T47D (cell line): ENCODE measurements at regions not wholly inside any gene's neighbourhood (a gene's known extent, or its start where the extent isn't known, plus 50 kb on each side); places are given as distances from the start of the nearest gene placed in this dataset.

Experiments used
- DNase-seq, 2 experiments: peaks; one replicate each; pipeline versions ENCODE4 v3.0.0 to v3.0.0-alpha.2; 2011 to 2012; ENCODE audit warnings: low read depth in 1 of 2, low spot score in 1 of 2
- JUND ChIP-seq: IDR thresholded peaks from 2 replicates; pipeline ENCODE4 v1.6.1; 2012; ENCODE audit warnings: low read depth
- in situ Hi-C: cut with HindIII; loops from 2 replicates; pipeline ENCODE4 v1.10.0; 2016; ENCODE audit warnings: low sequenced_read_pairs, low pct_unique_long_range_greater_than_20kb

DNA sequence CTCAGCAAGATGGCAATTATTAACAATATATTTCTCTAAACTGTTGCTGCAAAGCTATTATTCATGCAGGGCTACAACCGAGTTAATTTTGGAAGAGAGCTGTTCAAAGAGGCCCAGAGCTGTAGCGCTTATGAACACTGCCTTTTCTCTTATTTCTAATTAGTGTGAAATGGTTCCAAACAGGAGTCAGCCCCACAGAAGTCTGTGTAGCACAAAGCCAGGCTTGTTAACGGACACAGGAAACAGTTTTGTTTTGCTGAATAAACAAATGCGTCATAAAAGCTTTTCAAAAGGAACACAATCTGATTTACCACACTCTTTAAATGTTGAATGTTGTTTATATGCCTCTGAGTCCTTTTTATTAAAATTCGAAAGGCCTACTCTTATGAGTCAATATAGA lies 396.5 kb downstream of the ANXA1 start:
- no peak for TF ChIP-seq JUND
- peak in 1 of 2 experiments; percentile 5 for DNase-seq

GRCh38 chr9:73549991-73550390 lies 398.3 kb downstream of the ANXA1 start:
- no peak for TF ChIP-seq JUND
- no peak for DNase-seq
- in situ Hi-C loops, result no loop called here

More for the DNA sequence above, 396.5 kb downstream of the ANXA1 start:
- in situ Hi-C loops, result no loop called here

- in situ Hi-C loops, result no loop called here
- DNase-seq, result no peak
- TF ChIP-seq JUND, result no peak
Observed at GRCh38 chr9:73553295-73553694, 401.6 kb downstream of the ANXA1 start.

DNA sequence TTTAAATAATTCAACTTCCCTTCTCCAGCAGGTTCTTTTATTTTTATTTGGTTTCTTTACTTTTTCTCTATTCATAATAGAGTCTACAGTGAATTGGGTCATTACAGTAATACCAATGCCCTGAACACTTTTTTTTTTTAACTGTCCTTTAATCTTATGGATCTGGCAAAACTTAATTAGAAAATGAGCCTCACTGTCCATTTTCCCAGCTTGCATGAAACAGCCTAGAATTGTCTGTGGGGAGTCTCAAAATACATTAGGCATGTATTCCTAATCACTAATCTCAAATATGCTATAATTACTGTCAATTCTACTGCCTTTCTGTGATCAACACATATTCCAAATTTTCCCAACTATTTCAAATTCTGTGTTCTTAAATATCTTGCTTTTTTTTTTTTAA lies 406.8 kb downstream of the ANXA1 start:
- TF ChIP-seq JUND, result no peak
- no peak for DNase-seq
- in situ Hi-C loops, result no loop called here

GRCh38 chr9:73565026-73565425 lies 413.4 kb downstream of the ANXA1 start:
- no peak for TF ChIP-seq JUND
- no peak for DNase-seq
- in situ Hi-C loops, result no loop called here

DNA sequence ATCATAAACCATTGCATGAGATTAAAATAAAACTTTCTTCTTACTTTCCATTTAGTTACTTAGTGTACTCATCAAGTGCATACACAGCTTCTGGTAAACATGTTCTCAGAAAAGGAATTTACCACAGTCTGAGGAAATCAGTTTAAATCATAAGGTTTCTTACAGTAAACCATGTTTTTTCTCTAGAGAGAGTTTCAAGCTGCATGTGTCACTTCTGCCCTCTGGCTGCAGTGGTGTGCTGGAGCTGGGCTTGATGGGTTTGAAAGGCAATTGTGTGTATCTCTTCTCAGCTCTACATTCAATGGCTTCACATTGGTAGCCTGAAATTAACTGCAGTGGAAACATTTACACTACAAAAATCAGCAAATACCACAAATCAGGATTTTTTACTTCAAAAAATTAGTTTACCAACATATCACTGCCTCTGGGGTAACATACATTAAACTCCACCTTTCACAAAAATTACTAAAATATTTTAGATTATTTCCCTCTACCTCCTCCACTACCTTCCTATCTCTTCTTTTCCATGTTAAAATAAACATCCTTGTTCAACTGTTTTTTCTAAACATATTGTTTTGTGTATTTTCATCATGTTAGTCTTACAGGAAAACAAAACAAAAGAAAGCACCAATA lies 414.3 kb downstream of the ANXA1 start:
- peak; percentile 4 to 69 for DNase-seq
- in situ Hi-C loops, result no loop called here
- no peak for TF ChIP-seq JUND

DNA sequence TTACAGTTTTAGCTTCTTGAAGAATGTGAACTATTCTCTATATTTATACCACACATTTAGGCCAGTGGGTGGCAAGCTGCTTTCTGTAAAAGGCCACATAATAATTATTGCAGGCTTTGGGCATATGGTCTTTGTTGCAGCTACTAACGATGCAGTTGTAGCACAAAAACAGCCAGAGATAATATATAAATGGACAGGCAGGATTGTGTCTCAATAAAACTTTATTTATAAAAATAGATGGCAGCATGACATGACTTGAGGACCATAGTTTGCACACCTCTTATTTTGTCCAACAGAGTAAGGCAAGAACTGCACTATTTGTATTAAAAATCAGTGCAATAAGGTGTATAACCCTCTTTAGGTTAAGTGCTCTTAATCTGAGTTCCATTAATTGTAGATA lies 415.0 kb downstream of the ANXA1 start:
- TF ChIP-seq JUND, result no peak
- in situ Hi-C loops, result no loop called here
- DNase-seq, result no peak

DNA sequence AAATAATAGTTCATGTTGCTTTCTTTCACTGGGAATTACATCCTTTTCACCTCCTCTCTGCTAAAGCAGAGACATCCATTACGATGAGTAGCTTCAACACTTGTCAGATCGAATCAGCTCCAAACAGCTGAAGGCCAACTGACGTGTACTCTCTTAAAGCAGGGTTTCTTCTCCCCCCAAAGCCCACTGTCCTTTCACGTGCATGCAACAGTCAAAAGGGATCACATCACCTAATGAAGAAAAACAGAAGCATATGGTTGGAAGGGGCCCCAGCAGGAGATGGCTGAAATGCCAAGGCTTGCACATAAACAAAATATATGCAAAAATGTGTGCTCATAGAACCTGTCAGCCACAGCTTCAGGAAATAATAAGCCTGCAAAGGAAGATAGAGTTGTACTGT lies 421.6 kb downstream of the ANXA1 start:
- in situ Hi-C loops, result no loop called here
- TF ChIP-seq JUND, result no peak
- no peak for DNase-seq

GRCh38 chr9:73575101-73576060 lies 423.7 kb downstream of the ANXA1 start:
- no peak for TF ChIP-seq JUND
- in situ Hi-C loops, result no loop called here
- DNase-seq, result no peak

GRCh38 chr9:73577848-73578247 lies 426.2 kb downstream of the ANXA1 start:
- no peak for TF ChIP-seq JUND
- no peak for DNase-seq
- in situ Hi-C loops, result no loop called here

DNA sequence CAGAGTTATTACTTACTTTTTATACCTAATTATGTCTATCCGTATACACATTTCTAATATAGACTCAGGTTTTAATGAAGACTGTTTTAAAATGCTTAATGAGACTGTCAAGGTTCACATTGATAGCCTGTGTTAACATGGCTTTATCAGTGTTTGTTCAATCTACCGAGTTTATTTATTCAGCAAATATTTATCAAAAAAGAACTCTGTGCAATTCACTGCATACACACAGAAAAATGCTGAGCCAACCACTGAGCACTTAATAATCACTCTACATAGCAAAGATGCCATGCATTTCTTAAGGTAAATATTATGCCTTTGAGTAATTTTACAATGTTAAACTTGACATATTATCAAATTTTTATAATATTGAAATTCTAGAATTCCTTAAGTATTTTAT lies 428.2 kb downstream of the ANXA1 start:
- TF ChIP-seq JUND, result no peak
- in situ Hi-C loops, result no loop called here
- no peak for DNase-seq

DNA sequence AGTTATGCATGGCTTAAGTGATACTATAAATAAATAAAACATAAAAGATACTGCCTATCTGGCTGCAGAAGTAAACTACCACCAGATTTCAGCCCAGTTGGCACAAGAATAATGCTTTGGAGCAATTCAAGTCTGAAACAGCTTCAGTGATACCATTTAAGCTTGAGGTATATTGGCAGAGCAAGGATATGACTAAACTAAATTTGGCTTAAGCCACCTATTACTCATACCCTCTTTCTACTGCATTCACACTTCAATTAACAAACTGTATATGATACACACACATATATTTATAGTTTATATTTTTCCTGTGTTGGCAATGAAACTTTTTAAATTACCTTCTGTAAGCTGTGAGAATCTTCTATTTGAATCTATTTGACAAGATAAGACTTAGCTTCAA lies 431.9 kb downstream of the ANXA1 start:
- in situ Hi-C loops, result no loop called here
- TF ChIP-seq JUND, result no peak
- no peak for DNase-seq

- no peak for TF ChIP-seq JUND
- DNase-seq, result no peak
- in situ Hi-C loops, result no loop called here
Observed at GRCh38 chr9:73595036-73595545, 443.4 kb downstream of the ANXA1 start.
